Activated CD8-positive, alpha-beta memory T cell treated with anti-CD3 and anti-CD28 coated beads, Interleukin-2, amount 50 U/mL, for 48 hours (primary cell): ENCODE measurements at regions not wholly inside any gene's neighbourhood (a gene's known extent, or its start where the extent isn't known, plus 50 kb on each side); places are given as distances from the start of the nearest gene placed in this dataset.

Experiments used
- DNase-seq: peaks from one replicate; pipeline ENCODE4 v3.0.0-alpha.2; 2020

DNA sequence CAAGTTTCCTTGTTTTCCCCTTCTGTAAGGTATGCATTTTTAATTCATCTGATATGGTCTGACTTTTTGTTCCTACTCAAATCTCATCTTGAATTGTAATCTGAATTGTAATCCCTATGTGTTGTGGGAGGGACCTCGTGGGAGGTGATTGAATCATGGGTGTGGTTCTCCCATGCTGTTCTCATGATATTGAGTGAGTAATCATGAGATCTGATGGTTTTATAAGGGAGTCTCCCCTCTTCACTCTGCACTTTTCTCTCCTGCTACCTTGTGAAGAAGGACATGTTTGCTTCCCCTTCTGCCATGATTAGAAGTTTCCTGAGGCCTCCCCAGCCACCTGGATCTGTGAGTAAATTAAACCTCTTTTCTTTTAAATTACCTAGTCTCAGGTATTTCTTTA, 476.1 kb downstream of the LPIN1 start:
- no peak for DNase-seq

DNA sequence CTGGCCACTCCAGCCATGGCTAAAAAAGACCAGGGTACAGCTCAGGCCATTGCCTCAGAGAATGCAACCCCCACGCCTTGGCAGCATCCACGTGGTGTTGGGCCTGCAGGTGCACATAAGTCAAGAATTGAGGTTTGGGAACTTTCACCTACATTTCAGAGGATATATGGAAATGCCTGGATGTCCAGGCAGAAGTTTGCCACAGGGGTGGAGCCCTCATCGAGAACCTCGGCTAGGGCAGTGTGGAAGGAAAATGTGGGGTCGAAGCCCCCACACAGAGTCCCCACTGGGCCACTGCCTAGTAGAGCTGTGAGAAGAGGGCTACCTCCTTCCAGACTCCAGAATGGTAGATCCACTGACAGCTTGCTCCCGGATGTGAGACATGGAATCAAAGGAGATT, 477.3 kb downstream of the LPIN1 start:
- DNase-seq = no peak

DNA sequence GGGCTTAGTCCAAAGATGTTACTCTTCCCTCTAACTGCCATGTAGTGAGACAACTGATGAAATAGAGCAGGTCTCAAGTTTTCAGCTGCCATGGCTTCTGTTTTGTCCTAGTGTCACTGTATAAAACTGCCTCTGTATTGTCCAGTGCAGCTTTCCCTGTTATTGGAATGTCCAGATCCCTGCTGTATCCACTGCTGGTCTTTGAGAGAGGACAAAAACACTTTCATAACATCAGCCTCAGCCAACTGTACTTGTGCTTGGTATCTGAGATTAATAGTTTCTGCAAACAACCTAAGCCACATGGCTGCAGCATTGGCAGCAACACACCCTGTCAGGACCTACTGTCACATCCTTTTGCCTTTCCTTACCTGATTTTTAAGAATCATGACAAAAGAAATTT, 480.2 kb downstream of the LPIN1 start:
- no peak for DNase-seq

DNA sequence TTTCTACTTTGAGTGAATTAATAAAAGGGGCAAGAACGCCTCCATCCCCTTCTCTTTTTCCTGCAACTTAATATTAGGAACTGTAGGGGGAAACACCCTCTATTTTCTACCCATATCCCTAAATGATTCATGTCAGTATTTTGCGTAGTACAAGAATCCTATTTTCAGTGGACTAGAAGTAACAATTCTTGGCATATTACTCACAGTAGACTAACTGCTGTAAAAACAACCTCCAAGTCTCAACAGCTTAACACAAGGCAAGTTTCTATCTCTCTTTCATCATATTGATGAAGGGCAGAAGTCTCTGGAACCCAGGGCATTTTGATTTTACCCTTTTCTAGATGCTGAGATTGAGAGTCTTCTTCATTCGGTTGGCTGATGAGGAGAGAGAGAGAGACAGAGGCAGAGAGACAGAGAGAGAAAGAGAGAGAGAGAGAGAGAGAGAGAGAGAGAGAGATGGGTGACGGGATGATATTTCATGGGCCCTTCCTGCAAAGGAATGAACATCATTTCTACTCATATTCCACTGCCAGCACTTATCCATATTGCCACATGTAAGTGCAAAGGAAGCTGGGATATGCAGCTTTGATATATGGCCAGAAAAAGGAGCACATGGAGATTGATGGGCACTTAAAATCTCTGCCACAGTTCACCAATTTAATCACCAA, 481.6 kb downstream of the LPIN1 start:
- DNase-seq = no peak

DNA sequence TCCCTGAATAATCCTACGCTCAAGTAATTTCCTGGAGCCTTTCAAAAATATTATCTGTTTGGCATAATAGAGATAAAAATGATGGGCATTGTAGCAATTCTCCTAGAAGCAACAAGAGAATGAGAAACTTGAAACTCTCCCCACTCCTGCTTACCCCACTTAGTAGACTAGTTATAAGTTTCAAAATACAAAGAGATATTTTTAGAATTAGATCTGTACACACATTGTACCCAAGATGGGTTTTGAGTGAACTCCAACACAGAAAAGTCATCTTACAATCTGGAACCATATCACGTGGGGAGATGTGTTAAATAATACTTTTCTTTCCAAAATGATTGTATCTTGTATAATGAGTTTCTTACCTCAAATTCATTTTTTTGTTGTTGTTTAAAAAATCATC, 484.9 kb downstream of the LPIN1 start:
- DNase-seq = no peak

DNA sequence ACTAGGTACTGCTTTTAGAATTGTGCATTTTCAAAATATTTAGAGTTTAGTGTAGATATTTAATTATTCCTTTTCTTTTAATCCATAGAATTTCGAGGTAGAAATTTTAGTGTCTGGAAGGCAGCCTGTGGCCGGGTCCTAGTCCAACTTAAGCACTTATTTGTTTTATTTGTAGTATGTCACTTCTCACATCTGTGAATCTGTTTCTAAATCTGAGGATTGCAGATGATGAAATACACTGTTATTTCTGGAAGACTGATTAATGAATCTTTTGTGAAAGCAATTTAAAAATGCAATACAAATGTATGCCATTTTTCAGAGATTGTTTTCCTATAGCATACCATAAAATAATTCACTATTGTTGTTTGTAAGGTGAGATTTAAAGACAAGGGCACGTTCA, 483.9 kb upstream of the TRIB2 start:
- DNase-seq = no peak

DNA sequence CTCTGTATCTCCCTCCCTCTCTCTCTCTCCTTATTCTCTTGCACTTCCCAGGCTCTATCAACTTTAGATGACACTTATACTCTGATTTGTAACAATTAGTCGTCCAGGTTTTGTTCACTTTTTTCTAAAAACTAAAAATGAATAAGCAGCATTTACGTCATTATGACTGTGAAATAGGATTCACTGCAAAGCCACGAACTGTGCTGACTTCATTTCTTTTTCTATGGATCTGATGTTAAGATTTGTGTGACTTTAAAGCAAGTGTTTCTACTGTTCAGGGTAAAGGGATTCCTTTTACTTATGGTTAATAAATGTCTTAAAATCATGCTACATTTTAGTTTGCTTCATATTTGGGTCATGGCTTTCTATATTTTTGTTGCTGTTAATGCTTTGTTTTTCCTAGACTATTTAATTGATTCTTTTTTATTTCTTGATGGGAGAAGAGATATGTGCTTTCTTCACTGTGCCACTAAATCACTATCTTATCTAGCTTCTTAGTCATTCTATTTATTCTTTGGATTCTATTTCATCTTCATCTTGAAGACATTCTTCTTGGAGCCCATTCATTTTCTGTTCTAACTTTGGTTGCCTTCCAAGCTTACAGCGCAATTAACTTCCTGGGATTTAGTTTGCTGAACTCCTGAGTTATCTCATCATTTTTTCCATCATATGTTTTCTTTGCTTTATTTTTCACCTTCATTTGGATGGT, 480.4 kb upstream of the TRIB2 start:
- DNase-seq = no peak

DNA sequence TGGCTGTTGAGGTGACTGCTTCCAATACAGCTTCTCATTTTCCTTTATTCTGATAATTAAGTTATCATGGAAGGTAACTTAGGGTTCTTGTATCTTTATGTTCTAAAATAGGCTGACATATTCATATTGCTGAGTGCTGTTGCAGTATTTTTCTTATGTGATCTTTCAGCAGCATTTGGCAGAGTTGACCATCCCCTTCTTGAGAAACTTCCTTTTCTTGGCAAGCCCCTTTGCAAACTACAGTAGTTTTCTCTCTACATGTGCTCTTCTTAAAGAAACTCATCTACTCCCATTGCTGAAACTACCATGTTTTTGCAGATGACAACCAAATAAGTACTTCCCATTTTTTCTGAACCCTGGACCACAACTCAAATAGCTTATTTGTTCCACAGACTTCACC, 476.5 kb upstream of the TRIB2 start:
- no peak for DNase-seq

DNA sequence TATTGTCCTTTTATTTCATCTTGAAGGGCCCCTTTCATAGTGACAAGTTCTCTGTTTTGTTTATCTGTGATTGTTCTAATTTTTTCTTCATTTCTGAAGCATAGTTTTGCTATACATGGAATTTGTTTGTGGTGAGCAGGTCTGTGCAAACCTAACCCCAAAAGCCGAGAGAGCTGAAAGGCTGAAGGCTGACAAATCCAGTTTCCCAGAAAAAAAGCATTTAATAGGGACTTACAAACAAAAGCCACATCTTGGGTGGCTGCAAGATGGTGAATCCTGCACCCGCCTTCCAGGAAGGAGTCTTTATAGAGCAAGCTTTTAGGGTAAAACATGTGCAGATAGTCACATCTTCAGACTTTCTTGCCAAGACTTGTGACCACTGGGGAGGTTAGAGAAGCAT, 473.4 kb upstream of the TRIB2 start:
- no peak for DNase-seq

DNA sequence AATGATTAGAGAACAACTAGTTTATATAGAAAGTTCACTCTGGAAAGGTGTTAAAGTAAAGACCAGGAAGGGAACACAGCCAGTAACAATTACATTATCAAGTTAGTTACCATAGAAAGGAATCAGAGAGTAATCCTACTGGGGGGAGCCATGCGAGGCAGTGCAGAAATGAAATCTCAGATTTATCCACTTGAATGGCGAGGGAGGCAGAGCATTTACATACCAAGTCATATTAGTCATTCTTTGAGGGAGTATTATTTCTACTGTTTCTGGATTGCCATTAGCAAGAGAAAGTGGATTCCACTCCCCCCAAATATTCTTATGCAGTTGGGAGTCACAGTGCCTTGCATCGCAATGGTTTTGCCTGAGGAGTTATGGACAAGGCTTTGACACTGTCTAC, 472.7 kb upstream of the TRIB2 start:
- DNase-seq = no peak

DNA sequence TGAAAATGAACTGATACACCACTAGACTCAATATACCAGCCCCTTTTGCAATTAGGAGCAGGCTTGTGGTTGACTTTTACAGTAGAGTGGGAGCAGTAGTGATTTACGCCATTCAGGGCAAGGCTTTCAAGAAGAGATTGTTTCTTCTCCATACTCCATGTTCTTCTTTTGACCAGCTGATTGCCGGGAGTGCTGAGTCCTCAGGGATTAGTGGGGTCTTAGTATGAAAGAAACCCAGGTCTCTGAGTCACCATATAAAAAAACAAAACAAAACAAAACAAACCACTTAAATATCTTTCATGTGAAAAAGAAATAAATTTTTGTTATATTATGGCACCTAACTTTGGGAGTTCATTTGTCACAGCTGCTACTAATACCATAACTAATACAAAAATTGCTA, 465.6 kb upstream of the TRIB2 start:
- no peak for DNase-seq

DNA sequence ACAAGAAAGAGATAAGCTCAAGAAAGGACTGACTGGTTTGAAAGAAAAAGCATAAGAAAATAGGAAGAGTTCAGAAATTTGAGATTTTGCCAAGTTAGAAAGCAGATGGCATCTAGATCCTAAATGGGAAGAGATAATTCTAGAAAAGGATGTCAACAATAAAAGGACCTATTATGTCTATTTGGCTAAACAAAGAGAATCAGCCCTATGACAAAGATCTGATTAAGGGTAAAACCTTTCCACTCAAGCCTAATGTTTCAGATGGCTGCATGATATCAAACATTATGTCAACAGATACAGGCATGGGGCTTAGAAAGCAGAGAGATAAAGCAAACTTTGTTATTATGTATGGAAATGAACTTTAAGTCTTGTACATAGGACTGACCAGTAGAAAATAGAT, 465.0 kb upstream of the TRIB2 start:
- no peak for DNase-seq

DNA sequence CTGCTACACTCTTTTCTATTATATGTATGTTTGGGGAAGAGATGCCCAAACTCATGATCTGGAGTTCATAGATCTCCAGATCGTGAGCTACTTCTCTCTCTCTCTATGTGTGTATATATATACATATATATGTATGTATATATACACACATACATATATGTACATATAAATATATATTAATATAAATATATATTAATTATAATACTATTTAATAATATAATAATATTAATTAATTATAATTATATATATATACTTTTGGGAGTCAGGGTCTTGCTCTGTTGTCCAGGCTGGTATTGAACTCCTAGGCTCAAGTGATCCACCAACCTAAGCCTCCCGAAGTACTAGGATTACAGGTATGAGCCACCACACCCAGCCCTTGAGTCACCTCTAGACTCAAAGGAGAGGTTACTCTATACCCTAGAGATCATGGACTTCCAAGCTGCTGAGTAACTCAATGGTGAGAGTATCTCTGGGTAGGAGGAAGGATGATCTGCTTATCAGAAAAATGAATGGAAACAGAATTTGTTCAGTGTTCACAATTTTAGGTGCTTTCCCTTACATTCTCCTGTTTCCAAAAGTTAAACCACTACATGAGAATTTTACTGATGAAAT, 463.5 kb upstream of the TRIB2 start:
- no peak for DNase-seq

DNA sequence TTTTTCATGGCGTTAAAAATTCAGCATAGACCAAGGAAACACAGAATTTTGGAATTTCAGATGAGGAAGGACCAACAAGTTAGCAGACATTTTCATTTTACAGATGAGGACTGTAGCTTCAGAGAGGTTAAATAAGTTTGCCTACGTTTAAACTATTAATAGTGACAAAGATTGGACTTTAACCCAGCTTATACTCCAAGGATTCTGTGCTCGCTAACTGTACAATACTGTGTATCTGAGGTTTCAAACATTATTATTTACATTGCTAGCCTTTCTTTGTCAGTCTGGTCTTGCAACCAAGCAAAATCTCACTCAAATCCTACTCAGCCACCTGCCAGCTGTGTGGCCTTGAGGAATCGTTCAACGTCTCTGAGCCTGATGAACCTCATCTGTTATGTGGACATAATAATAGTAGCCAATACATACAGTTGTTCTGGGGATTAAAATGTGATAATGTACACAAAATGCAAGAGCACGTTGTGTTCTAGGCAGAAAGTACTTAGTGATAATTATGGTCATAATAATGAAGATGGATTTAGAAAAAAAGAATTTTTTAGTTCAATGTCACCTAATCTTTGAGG, 462.4 kb upstream of the TRIB2 start:
- no peak for DNase-seq

DNA sequence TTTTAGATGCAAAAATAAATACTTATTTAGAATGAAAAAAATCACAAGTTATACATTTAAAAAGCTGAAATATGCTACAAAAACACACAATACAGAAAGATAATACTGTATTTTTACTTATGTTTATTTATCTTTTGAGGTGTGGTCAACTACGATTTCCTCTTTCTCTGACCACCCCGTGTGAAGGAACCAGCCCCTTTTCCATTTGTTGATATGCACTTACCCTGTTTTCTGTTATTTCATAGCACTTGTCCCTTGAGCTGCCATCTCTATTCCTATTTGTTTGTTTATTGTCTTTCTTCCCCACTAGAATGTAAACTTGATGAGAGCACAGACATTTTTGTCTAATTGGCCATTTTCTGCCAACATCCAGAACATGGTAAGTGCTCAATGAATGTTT, 460.5 kb upstream of the TRIB2 start:
- DNase-seq = no peak

DNA sequence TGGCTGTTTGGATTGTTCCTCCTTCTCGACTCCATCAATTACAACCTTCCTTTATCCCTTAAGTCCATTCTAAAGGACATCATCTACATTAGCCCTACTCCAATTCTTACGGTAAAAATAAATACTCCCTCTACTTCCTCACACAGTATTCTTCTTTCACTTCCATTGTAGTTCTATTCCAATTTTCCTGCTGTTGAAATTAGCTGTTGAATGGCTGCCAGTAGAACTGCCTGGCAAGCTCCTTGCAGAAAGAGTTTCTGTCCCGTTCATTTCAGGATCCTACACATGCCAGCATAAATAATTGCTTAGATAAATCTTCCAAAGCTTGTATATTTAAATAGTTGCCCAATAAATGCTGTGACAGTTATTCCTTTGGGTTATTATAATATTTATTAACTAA, 459.3 kb upstream of the TRIB2 start:
- no peak for DNase-seq

DNA sequence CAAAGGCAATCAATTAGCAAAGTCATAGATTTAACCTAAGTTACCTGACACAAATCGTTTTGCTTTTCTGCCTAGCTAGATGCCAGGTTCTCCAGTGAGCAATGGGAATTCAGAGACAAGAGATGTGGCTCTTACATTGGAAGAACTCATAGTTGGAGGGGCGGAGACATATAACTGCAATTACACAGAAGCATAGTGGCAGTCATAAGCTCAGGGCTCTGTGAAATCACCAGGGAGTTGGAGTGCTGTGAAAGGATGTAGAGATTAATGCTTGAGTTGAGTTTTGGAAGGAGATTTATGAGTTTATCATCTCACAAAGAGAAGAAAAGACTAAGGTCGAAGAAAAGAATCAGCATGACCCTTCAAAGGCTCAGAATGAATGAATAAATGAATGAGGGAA, 457.2 kb upstream of the TRIB2 start:
- no peak for DNase-seq

DNA sequence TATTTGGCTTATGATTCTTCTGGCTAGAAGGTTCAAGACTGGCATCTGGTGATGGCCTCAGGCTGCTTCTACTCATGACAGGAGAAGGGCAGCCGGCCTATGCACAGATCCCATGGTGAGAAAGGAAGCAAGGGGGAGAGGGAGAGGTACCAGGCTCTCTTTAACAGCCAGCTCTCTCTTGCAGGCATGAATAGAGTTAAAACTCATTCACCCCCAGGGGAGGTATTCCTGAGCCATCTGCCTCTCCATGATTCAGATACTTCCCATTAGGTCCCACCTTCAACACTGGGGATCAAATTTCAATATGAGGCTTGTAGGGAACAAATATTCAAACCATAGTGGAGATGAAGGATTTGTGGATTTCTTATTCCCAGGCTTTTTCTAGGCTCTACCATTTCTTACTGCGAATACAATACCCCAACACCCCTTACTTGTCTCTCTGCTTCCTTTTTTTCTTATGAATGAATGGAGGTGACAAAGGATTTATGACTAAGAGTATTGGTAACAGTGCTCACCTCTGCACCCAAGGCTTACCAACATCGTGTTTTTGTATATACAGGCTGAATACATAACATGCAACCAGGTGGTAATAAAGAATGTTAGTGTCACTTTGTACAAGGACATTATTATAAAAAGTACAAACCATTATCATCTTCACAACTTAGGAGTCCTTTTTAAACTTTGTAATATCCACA, 454.6 kb upstream of the TRIB2 start:
- no peak for DNase-seq

DNA sequence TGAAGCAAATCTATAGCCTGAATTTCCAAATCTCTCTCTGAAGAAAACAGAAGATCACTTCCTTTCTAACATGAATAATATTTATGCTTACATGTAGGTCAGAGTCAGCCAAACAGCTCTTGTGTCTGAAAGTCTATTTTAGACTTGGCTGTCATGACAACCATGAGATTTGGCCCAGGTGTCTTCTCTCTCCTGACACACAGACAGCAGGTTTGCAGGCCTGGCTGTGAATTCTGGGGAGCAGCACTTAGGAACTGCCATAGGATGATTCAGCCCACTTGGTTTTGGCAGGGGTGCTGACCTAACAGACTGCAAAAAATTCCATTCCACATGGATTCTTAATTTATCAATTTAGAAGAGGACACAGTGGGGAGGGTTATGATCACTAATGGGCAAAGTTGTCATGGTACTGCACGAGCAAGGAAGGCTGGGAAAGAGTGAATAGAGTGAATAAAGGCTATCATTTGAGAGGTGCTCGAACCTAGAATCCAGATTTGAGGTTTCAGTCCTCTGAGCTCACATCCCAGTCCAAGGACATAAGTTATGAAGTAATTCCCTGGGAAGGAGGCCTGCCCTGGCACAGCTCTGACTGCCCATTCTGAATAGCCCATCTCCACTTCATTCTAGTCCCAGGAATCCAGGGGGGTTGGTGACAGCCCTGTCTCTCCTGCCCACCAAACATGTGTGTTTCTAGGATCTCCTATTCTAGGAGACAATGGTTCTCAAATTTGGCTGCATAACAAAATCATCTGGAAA, 453.9 kb upstream of the TRIB2 start:
- DNase-seq = no peak

DNA sequence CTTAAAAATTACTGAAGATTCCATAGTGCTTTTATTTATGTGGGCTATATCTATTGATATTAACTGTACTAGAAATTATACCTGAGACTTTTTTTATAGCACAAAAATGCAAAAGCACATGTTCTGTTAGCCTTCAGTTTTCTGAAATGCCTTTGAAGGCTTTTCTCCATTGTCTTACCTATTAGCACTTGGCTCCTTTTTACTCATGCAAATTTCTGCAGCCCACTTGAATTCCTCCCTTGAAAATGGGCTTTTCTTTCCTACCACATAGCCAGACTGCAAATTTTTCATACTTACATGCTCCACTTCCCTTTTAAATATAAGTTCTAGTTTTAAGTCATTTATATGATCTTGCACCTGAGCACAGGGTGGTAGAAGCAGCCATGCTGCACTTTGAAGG, 453.0 kb upstream of the TRIB2 start:
- no peak for DNase-seq

DNA sequence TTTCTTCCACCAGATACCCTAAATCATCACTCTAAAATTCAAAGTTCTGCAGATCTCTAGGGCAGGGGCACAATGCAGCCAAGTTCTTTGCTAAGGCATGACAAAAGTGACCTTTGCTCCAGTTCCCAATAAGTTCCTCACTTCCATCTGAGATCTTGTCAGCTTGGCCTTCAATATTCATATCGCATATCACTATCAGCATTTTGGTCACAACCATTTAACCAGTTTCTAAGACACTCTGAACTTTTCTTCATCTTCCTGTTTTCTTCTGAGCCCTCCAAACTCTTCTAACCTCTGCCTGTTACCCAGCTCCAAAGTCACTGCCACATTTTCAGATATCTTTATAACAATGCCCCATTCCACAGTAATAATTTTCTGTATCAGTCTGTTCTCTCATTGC, 452.6 kb upstream of the TRIB2 start:
- no peak for DNase-seq

DNA sequence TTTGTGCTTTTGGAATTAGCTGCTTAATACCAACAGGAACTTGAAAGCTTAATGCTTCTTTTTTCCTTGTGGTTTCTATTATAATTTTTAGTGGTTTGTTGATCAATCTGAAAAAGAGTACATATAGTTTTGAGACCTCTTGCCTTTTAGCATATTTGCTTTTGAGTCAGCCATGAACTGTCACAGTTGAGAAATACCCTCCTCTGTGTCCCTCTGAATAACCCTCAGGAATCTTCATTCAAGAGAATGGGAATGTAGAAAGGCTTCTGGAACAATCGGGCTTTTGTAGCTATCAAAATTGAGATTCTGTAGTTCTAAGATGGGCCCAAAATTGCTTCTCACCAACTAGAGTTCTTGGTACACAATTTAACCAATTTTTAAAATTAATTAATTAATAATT, 451.1 kb upstream of the TRIB2 start:
- no peak for DNase-seq

DNA sequence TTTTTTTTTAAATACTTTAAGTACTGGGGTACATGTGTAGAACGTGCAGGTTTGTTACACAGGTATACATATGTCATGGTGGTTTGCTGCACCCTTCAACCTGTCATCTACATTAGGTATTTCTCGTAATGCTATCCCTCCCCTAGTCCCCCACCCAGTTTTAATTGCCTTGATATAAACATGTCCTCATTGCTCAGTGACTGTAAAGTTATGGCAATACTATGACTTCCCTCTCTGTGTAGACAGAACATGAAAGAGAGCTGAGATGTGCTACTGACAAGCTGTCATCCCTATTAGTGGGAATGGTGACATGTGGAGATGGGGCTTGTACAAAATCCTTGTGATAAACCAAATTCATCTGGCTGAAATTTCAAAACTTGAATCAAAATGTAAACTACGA, 449.7 kb upstream of the TRIB2 start:
- no peak for DNase-seq
